Esophagus squamous epithelium (tissue), 4 donors: ENCODE measurements at regions not wholly inside any gene's neighbourhood (a gene's known extent, or its start where the extent isn't known, plus 50 kb on each side); places are given as distances from the start of the nearest gene placed in this dataset.

ENCODE experiments used
- CTCF ChIP-seq, 6 experiments: fragments of 450-650 bp in 4 of 6; fragments of 200-600 bp in 2 of 6; sonication (generic) in 2 of 6; IDR thresholded peaks; one replicate each; pipeline ENCODE4 v1.5.1; 2016 to 2019; ENCODE audit warnings: antibody characterized with exemption in 6 of 6, mild to moderate bottlenecking in 4 of 6, moderate library complexity in 4 of 6
- POLR2A ChIP-seq, 4 donors: fragments of 450-650 bp; IDR thresholded peaks; one replicate each; pipeline ENCODE4 v1.6.1; 2017; ENCODE audit warnings: antibody characterized with exemption in 4 of 4, mild to moderate bottlenecking in 4 of 4, moderate library complexity in 3 of 4

DNA sequence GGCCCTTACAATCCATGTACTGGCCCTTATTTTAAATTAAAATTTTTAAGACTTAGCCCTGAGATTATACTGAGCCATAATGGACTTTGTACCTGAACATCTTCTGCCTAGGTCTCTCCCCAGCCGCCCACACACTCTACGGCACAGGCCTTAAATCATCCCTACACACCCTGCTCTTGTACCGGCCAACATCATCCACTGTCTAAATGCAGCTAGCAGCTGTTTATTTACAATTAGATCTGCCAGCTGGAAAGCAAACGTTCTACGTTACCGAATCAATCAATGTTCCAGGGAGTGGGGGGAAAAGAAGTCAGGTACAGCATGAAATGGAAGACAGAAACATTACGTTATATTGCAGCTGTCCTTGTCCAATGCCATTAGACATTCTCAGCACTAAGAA lies 88.4 kb upstream of the GRAMD2B start:
- TF ChIP-seq CTCF (IDR thresholded peaks at IDR 0.05) (no peak), POLR2A (IDR thresholded peaks at IDR 0.05) (no peak)
